ENCODE measurements at regions not wholly inside any gene's neighbourhood (a gene's known extent, or its start where the extent isn't known, plus 50 kb on each side); places are given as distances from the start of the nearest gene placed in this dataset.

- Histone ChIP-seq H3K4me3 (no peak overlapping the region), H3K27me3 (no peaks in the 10 kb centered on the region), H3K4me1 (no peaks in the 10 kb centered on the region), H3K36me3 (no peaks in the 10 kb centered on the region), H3K27ac (no peak overlapping the region), H3K9me3 (no peaks in the 10 kb centered on the region)
- intact Hi-C loops (cut with DNase I): no loop called here
- DNase-seq (ENCODE audit: low spot score in 2 of 2): no peak
- TF ChIP-seq CTCF (IDR thresholded peaks at IDR 0.05): no peak
These were observed 1117.2 kb upstream of the MIR17HG start for GRCh38 chr13:90230311-90230710.

- no peak overlapping the region for H3K4me3 ChIP-seq
- no peak overlapping the region for H3K27ac ChIP-seq
- DNase-seq (ENCODE audit: low spot score in 2 of 2): no peak
- intact Hi-C loops (cut with DNase I): no loop called here
- TF ChIP-seq CTCF (IDR thresholded peaks at IDR 0.05): no peak
- no peaks in the 10 kb centered on the region for H3K9me3 ChIP-seq
- no peaks in the 10 kb centered on the region for H3K4me1 ChIP-seq
- H3K27me3 ChIP-seq: no peaks in the 10 kb centered on the region
- H3K36me3 ChIP-seq: no peaks in the 10 kb centered on the region
These were observed 1115.2 kb upstream of the MIR17HG start for GRCh38 chr13:90232291-90232690.

GRCh38 chr13:90233933-90234672, 1113.4 kb upstream of the MIR17HG start:
- no peaks in the 10 kb centered on the region for H3K4me1 ChIP-seq
- intact Hi-C loops (cut with DNase I): no loop called here
- H3K27ac ChIP-seq: no peak overlapping the region

GRCh38 chr13:90237852-90238251, 1109.6 kb upstream of the MIR17HG start:
- H3K9me3 ChIP-seq: no peaks in the 10 kb centered on the region
- no peak for DNase-seq (ENCODE audit: low spot score in 2 of 2)
- intact Hi-C loops (cut with DNase I): no loop called here
- H3K4me3 ChIP-seq: no peak overlapping the region
- no peak overlapping the region for H3K27ac ChIP-seq
- TF ChIP-seq CTCF (IDR thresholded peaks at IDR 0.05): no peak
- no peaks in the 10 kb centered on the region for H3K4me1 ChIP-seq
- H3K36me3 ChIP-seq: no peaks in the 10 kb centered on the region
- no peaks in the 10 kb centered on the region for H3K27me3 ChIP-seq

More at GRCh38 chr13:90233933-90234672, 1113.4 kb upstream of the MIR17HG start:
- TF ChIP-seq CTCF (IDR thresholded peaks at IDR 0.05): no peak
- Histone ChIP-seq H3K9me3 (no peaks in the 10 kb centered on the region), H3K27me3 (no peaks in the 10 kb centered on the region), H3K4me3 (no peak overlapping the region), H3K36me3 (no peaks in the 10 kb centered on the region)
- DNase-seq (ENCODE audit: low spot score in 2 of 2): no peak

- DNase-seq (ENCODE audit: low spot score in 2 of 2): no peak
- Histone ChIP-seq H3K4me1 (no peaks in the 10 kb centered on the region), H3K9me3 (no peaks in the 10 kb centered on the region), H3K36me3 (no peaks in the 10 kb centered on the region), H3K27ac (no peak overlapping the region), H3K4me3 (no peak overlapping the region), H3K27me3 (no peaks in the 10 kb centered on the region)
- no peak for TF ChIP-seq CTCF (IDR thresholded peaks at IDR 0.05)
- intact Hi-C loops (cut with DNase I): no loop called here
These were observed 1109.1 kb upstream of the MIR17HG start for GRCh38 chr13:90238413-90238812.

GRCh38 chr13:90239130-90239529, 1108.4 kb upstream of the MIR17HG start:
- no peak overlapping the region for H3K27ac ChIP-seq
- intact Hi-C loops (cut with DNase I): no loop called here
- H3K36me3 ChIP-seq: no peaks in the 10 kb centered on the region
- TF ChIP-seq CTCF (IDR thresholded peaks at IDR 0.05): no peak
- no peaks in the 10 kb centered on the region for H3K4me1 ChIP-seq
- no peaks in the 10 kb centered on the region for H3K9me3 ChIP-seq
- no peak for DNase-seq (ENCODE audit: low spot score in 2 of 2)
- no peaks in the 10 kb centered on the region for H3K27me3 ChIP-seq
- no peak overlapping the region for H3K4me3 ChIP-seq
